Body of pancreas (tissue), 4 donors: ENCODE measurements at regions not wholly inside any gene's neighbourhood (a gene's known extent, or its start where the extent isn't known, plus 50 kb on each side); places are given as distances from the start of the nearest gene placed in this dataset.

Source experiments
- POLR2A ChIP-seq, 3 donors: fragments of 450-650 bp; IDR thresholded peaks; one replicate each; pipeline ENCODE4 v1.6.1; 2016; ENCODE audit warnings: antibody characterized with exemption in 3 of 3, mild to moderate bottlenecking in 2 of 3
- TF ChIP-seq, protein P1 (sequence below), 7 experiments: fragments of 450-650 bp in 4 of 7; fragments of 200-600 bp in 3 of 7; sonication (generic) in 3 of 7; IDR thresholded peaks; one replicate each; pipeline ENCODE4 v1.5.1; 2016 to 2019; ENCODE audit warnings: antibody characterized with exemption in 7 of 7

DNA sequence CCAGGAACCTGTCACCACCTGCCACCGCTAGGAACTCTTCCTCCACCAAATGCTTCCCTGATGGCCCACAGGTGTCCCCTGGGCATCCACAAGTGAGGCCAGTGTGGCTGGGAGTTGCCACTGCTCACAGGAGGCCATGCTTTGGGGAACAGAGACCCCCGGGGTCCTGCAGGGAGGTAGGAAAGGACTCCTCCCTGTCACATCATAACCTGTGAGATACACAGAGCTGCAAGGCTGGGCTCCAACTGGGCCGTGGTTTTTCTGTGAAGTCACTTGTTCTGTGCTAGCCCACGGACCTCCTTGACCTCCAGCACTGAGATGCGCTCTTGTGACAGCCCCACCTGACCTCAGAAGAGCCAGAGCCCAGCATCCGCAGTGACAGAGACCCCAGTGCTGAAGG, 311.2 kb downstream of the C16orf95 start:
- no peak for TF ChIP-seq POLR2A (IDR thresholded peaks at IDR 0.05)
- TF ChIP-seq, protein P1, sequence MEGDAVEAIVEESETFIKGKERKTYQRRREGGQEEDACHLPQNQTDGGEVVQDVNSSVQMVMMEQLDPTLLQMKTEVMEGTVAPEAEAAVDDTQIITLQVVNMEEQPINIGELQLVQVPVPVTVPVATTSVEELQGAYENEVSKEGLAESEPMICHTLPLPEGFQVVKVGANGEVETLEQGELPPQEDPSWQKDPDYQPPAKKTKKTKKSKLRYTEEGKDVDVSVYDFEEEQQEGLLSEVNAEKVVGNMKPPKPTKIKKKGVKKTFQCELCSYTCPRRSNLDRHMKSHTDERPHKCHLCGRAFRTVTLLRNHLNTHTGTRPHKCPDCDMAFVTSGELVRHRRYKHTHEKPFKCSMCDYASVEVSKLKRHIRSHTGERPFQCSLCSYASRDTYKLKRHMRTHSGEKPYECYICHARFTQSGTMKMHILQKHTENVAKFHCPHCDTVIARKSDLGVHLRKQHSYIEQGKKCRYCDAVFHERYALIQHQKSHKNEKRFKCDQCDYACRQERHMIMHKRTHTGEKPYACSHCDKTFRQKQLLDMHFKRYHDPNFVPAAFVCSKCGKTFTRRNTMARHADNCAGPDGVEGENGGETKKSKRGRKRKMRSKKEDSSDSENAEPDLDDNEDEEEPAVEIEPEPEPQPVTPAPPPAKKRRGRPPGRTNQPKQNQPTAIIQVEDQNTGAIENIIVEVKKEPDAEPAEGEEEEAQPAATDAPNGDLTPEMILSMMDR (IDR thresholded peaks at IDR 0.05): no peak
